HG03025 (cell line): ENCODE measurements at regions not wholly inside any gene's neighbourhood (a gene's known extent, or its start where the extent isn't known, plus 50 kb on each side); places are given as distances from the start of the nearest gene placed in this dataset.
"Not testable (repeated sequence)": the region's sequence is repeated elsewhere in the genome, so short reads cannot be mapped to it uniquely, and the experiment has no call there.

Source experiments
- ATAC-seq: cut with Tn5 transposase; IDR thresholded peaks from one replicate; pipeline ENCODE4 v1.9.1; 2021; ENCODE audit warnings: mild to moderate bottlenecking, moderate library complexity; ENCODE audit not compliant: unreplicated experiment, low FRiP score

DNA sequence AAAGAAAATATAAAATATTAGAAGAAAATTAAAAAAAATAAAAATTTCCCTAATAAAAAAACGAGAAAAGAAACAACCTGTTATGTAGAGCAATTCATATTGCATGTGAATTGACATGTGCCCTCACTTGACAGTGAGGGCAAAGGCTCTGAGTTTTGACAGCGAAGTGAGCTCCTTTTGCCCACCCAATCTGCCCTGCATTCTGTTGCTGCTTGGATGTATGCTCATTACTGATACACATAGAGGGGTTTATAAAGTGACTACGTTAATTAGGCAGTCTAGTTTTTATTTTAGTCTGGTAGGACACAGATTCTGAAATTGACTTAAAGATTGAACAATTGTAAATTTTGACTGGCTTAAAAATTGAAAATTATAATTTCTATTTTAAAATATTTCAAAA is 949.4 kb downstream of the TLE4 start:
- no peak for ATAC-seq

DNA sequence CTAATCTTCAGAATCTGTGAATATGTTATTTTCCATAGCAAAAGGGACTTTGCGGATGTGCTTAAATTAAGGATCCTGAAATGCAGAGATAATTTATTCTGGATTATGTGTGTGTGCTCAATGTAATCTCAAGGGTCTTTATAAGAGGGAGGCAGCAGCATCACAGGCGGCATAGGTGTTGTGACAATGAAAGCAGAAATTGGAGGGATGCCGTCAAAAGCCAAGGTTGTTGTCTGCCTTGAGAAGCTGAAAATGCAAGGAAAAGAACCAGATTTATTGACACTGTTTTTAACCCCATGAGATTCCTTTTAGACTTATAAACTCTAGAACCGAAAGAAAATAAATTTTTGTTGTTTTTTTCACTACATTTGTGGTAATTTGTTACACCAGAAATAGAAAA is 948.5 kb downstream of the TLE4 start:
- no peak for ATAC-seq

DNA sequence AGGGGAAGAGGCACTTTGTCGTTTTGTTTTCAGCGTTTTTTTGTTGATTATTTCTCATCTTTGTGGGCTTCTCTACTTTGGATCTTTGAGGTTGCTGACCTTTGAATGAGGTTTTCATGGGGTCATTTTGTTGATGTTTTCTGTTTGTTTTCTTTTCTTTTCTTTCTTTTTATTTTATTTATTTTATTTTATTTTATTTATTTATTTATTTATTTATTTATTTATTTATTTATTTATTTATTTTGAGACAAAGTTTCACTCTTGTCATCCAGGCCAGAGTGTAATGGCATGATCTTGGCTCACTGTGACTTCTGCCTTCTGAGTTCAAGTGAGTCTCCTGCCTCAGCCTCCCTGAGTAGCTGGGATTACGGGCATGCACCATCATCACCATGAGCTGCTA is 946.7 kb downstream of the TLE4 start:
- no peak for ATAC-seq

DNA sequence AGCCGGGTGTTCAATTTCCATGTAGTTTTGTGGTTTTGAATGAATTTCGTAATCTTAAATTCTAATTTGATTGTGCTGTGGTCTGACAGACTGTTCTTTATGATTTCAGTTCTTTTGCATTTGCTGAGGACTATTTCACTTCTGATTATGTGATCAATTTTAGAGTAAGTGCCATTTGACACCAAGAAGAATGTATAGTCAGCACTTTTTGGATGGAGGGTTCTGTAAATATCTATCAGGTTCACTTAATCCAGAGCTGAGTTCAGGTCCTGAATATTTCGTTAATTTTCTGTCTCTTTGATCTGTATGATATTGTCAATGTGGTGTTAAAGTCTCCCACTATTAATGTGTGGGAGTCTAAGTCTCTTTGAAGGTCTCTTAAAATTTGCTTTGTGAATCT is 944.9 kb downstream of the TLE4 start:
- ATAC-seq = no peak

- no peak for ATAC-seq
These were observed 937.6 kb downstream of the TLE4 start for GRCh38 chr9:80509358-80509757.

DNA sequence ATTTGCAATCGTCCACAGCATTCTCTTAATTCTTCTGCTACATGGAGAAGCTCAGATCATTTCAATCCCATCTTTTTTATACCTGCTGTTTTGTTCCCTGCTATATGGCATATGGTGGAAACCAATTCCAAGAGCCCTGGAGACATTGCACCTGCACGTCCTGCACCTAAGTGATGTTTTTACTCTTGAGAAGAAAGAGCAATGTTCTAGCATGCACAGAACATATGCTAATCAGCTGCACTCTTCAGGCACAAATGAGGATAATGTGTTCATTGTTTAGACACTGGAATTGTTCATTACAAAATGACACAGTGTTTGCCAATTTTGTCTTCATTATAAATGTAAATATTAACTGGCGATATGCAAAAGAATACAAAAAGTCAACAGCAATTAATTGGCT is 935.8 kb downstream of the TLE4 start:
- ATAC-seq = no peak

- ATAC-seq = no peak
These were observed 933.0 kb downstream of the TLE4 start for GRCh38 chr9:80504601-80505230.

DNA sequence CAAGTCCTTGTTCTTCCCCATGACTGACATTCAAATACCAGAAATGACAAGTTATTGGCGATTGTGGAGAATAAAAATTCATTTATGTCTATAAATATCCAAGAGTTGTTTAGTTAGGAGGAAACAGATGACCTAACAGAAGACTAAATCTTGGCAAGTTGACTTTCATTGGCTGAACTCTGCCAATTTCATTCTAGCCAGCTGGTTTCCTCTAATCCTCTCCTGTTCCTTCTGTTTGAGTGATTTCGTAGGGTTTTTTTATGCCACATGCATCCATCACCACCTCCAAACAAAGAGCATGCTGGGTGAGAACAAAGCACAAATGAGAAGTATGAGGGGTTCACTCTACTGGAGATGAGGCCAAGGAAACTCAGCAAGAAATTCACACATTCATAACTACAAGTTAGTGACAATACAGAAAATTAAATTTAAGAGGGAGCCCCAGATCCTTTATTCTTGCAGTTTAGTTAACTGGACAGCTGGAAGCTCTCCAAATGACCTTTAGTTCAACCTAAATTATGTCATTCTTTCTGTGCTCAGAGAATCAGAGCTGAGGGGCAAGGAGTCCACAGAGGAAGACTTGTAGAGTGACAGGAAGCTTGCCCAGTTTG is 932.0 kb downstream of the TLE4 start:
- ATAC-seq = no peak

- no peak for ATAC-seq
These were observed 930.5 kb downstream of the TLE4 start for GRCh38 chr9:80502306-80502705.

DNA sequence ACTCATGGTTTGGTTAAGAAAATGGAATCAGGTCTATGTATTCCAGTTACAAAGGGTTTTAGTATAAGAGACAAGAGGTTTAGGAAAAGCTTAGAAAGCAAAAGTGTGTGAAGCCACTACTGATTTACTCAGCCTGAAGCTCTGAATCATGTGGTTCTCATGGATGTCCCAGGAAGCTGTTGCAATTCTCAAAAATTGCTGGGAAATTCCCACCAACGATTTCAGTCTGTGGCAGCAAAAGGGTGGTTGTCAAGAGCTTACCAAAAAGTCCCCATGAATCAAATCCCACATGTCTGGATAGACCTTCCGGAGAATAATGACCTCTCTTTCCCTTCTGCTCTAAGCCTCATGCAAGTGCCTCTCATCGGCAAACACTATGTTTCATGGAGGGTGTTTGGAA is 929.9 kb downstream of the TLE4 start:
- ATAC-seq = no peak

GRCh38 chr9:80500300-80500699 is 928.5 kb downstream of the TLE4 start:
- no peak for ATAC-seq

DNA sequence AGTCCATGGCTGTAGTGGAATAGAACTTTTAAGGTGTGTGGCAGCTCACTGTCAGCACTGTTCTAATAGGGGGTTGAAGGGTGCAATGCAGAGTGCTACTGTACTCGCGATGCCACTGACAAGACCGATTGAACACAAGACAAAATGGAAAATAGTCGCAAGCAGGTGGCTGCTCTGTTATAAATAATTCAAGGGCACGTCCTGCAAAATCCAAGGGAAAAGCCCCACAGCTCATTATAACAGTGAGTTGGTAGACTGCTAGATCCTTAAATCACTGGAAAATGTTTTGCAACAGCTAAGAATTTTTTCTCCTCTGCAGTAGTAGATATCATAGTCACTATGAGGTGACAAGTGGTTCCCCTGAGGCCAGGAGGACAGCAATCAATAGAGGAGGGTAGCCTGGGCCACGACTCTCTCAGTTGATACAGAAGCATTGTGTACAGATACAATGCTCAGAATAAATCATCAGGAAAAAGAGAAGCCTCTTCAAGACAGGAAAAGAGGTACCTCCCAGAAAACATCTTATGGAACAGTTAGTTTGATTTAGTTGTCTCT is 926.3 kb downstream of the TLE4 start:
- no peak for ATAC-seq

GRCh38 chr9:80496901-80497556 is 925.3 kb downstream of the TLE4 start:
- ATAC-seq = no peak

DNA sequence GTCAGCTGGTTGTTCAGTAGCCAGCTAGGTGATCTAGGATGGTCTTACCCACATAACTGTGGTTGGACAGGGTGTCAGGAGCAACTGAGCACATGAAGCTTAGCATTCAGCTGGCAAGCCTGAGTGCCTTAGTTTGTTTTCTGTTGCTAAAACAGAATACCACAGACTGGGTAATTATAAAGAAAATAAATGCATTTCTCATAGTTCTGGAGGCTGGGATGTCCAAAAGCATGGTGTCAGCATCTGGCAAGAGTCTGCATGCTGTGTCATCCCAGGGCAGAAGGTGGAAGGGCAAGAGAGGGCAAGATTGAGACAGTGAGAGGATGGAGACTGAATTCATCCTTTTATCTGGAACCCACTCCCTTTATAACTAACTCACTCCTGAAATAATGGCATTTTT is 921.5 kb downstream of the TLE4 start:
- ATAC-seq = no peak

DNA sequence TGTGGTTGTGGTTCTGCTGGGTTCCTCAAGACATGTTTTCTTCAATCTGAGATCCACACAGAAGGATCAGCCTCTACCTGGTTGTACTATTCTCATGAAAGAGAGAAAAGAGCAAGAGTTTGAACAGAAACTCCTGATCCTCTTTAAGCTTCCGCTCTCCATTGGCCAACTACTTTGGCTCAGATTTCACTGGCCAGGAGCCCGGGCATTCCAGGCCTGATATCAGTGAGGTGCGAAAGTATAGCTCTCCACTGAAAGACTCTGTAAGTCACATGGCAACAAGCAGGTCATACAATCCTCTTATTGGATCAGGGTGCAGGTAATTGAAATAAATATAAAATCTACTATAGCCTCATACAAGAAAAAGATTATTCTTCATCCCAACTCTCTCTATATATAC is 920.5 kb downstream of the TLE4 start:
- no peak for ATAC-seq

GRCh38 chr9:80491086-80491696 is 919.4 kb downstream of the TLE4 start:
- no peak for ATAC-seq

DNA sequence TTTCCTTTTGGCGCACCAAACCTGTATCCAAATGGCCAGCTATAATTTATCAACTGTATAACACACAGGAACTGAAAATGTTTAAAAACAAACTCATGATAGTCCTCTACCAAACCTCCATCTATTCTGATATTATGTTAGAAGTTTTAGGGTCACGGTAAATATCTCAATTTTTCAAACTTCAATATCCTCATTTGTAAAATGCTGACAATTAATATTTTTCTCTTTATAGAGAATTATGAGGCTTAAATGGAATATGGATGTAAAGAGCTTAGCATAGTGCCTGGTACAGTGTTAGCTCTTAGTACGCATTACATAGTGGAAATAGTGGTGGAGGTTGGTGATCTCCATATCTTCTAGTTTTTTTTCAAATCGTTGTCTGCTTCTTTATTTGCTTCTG is 917.6 kb downstream of the TLE4 start:
- ATAC-seq = no peak

GRCh38 chr9:80485420-80486250 is 913.9 kb downstream of the TLE4 start:
- no peak for ATAC-seq

DNA sequence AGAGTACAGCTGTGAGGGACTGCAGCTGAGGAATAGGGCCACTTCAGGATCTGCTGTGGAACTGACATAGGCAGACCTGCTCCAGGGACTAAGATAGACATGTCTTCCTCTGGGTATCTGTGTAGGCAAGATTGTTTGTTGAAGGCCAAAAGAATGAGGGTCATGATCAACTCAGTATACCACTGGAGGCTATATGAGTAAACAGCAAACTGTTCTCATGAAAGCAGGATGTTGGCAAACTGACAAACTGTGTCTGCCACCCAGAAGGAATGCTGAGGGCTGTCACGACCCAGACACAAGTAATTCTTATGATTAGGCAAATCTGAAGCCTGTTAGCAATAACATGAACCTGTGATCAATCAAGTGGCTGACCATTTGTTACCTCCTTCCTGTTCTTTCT is 910.5 kb downstream of the TLE4 start:
- not testable (repeated sequence) for ATAC-seq

GRCh38 chr9:80467632-80468031 is 895.9 kb downstream of the TLE4 start:
- no peak for ATAC-seq

DNA sequence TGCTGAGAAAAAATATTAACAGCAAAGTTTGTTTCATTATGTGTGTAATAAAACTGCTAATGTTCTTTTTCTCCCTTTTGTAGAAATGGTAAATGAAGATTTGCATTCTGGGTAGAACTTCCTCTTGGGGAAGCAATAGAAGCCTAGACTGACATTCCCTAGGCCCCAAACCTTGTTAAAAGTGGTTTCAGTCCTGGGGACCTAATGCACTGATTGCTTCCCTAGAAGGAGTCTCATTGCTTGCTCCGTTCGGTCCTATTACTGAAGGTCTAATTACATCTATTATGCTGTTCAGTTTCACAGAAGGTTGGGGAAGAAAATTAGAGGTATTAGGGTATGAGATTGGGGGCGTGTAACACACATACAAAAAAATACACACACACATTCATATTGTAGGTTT is 893.8 kb downstream of the TLE4 start:
- no peak for ATAC-seq
